ENCODE measurements at regions not wholly inside any gene's neighbourhood (a gene's known extent, or its start where the extent isn't known, plus 50 kb on each side); places are given as distances from the start of the nearest gene placed in this dataset.

GRCh38 chr15:61660579-61660978, 399.7 kb downstream of the VPS13C start:
- intact Hi-C loops (cut with DNase I; ENCODE audit: low total_unique reads) = no loop called here
- Histone ChIP-seq H3K27me3 (no peaks in the 10 kb centered on the region), H3K9me3 (no peaks in the 10 kb centered on the region), H3K4me3 (no peak overlapping the region), H3K36me3 (no peaks in the 10 kb centered on the region), H3K4me1 (peaks cover under 1 to 5% of the 10 kb centered on the region in 2 donors), H3K27ac (peak overlapping the region; percentile 64 to 77)
- TF ChIP-seq POLR2A (IDR thresholded peaks at IDR 0.05) (no peak), CTCF (IDR thresholded peaks at IDR 0.05) (no peak)
- peak; percentile 57 to 77 for DNase-seq

GRCh38 chr15:61659566-61660190, 400.6 kb downstream of the VPS13C start:
- Histone ChIP-seq H3K36me3 (no peaks in the 10 kb centered on the region), H3K4me1 (peaks cover 2 to 5% of the 10 kb centered on the region in 2 donors), H3K4me3 (no peak overlapping the region), H3K27ac (peak overlapping the region; percentile 64 to 77), H3K27me3 (no peaks in the 10 kb centered on the region), H3K9me3 (no peaks in the 10 kb centered on the region)
- no peak for DNase-seq
- TF ChIP-seq CTCF (IDR thresholded peaks at IDR 0.05) (no peak), POLR2A (IDR thresholded peaks at IDR 0.05) (no peak)
- intact Hi-C loops (cut with DNase I; ENCODE audit: low total_unique reads) = no loop called here

- intact Hi-C loops (cut with DNase I; ENCODE audit: low total_unique reads) = no loop called here
- Histone ChIP-seq H3K9me3 (no peaks in the 10 kb centered on the region), H3K4me3 (no peak overlapping the region), H3K27ac (peak overlapping the region in 1 of 2 donors; percentile 26), H3K36me3 (no peaks in the 10 kb centered on the region), H3K4me1 (peaks cover 2 to 5% of the 10 kb centered on the region in 2 donors), H3K27me3 (no peaks in the 10 kb centered on the region)
- no peak for DNase-seq
- TF ChIP-seq POLR2A (IDR thresholded peaks at IDR 0.05) (no peak), CTCF (IDR thresholded peaks at IDR 0.05) (no peak)
These were observed 402.8 kb downstream of the VPS13C start for GRCh38 chr15:61657461-61657860.

GRCh38 chr15:61656391-61656790, 403.9 kb downstream of the VPS13C start:
- intact Hi-C loops (cut with DNase I; ENCODE audit: low total_unique reads) = no loop called here
- no peak overlapping the region for H3K4me3 ChIP-seq
- H3K27me3 ChIP-seq = no peaks in the 10 kb centered on the region
- H3K36me3 ChIP-seq = no peaks in the 10 kb centered on the region
- TF ChIP-seq CTCF (IDR thresholded peaks at IDR 0.05) = no peak
- TF ChIP-seq POLR2A (IDR thresholded peaks at IDR 0.05) = no peak
- H3K4me1 ChIP-seq = peaks cover 2 to 5% of the 10 kb centered on the region in 2 donors
- no peak for DNase-seq
- H3K9me3 ChIP-seq = no peaks in the 10 kb centered on the region
- H3K27ac ChIP-seq = peak overlapping the region; percentile 85 to 89

- peak; percentile 39 to 40 for DNase-seq
- intact Hi-C loops (cut with DNase I; ENCODE audit: low total_unique reads) = no loop called here
These were observed 404.4 kb downstream of the VPS13C start for GRCh38 chr15:61655881-61656280.

More at GRCh38 chr15:61655881-61656280, 404.4 kb downstream of the VPS13C start:
- Histone ChIP-seq H3K4me3 (no peak overlapping the region), H3K9me3 (no peaks in the 10 kb centered on the region), H3K36me3 (no peaks in the 10 kb centered on the region), H3K27me3 (no peaks in the 10 kb centered on the region), H3K27ac (peak overlapping the region; percentile 85 to 89), H3K4me1 (peaks cover 0 to 2% of the 10 kb centered on the region in 2 donors)
- TF ChIP-seq POLR2A (IDR thresholded peaks at IDR 0.05) = no peak
- TF ChIP-seq CTCF (IDR thresholded peaks at IDR 0.05) = no peak

All from uterus (tissue), 3 donors.